ENCODE measurements at regions not wholly inside any gene's neighbourhood (a gene's known extent, or its start where the extent isn't known, plus 50 kb on each side); places are given as distances from the start of the nearest gene placed in this dataset.

- intact Hi-C loops (cut with micrococcal nuclease; ENCODE audit: unreplicated experiment) = no loop called here
- no peak overlapping the region for H3K4me3 ChIP-seq (ENCODE audit: low read depth, low read length)
- Mint-ChIP-seq H3K4me1 (ENCODE audit: low read depth, unreplicated experiment) (no peaks in the 10 kb centered on the region), H3K9me3 (ENCODE audit: unreplicated experiment) (no peaks in the 10 kb centered on the region), H3K4me3 (ENCODE audit: unreplicated experiment) (no peak overlapping the region), H3K27me3 (ENCODE audit: insufficient read depth, unreplicated experiment) (no peaks in the 10 kb centered on the region), H3K27ac (ENCODE audit: unreplicated experiment) (no peak overlapping the region), H3K36me3 (ENCODE audit: insufficient read depth, unreplicated experiment) (no peaks in the 10 kb centered on the region)
- no peak for TF ChIP-seq CTCF (IDR thresholded peaks at IDR 0.05; ENCODE audit: insufficient read depth in 1 of 2, low read depth in 1 of 2, low read length in 1 of 2, severe bottlenecking in 1 of 2, unreplicated experiment in 1 of 2)
- no TSS peak for BruUV-seq (replicated peaks)
- no peak for DNase-seq
- no peaks in the 10 kb centered on the region for H3K27me3 ChIP-seq (replicated peaks; ENCODE audit: control insufficient read depth, insufficient read depth, low read length)
- ChIA-PET CTCF (no interaction called here), POLR2A (no interaction called here)
- no peaks in the 10 kb centered on the region for H3K9me3 ChIP-seq
- no peaks in the 10 kb centered on the region for H3K36me3 ChIP-seq (ENCODE audit: control insufficient read depth, insufficient read depth, low read length)
- no peaks in the 10 kb centered on the region for H3K4me1 ChIP-seq
Measured at GRCh38 chr4:178387756-178388155, 945.5 kb upstream of the AGA start.

GRCh38 chr4:178395798-178396197, 953.6 kb upstream of the AGA start:
- H3K4me1 ChIP-seq = no peaks in the 10 kb centered on the region
- no peaks in the 10 kb centered on the region for H3K4me1 Mint-ChIP-seq (ENCODE audit: low read depth, unreplicated experiment)
- peak in 1 of 2 experiments; percentile 17 for DNase-seq
- H3K4me3 ChIP-seq (ENCODE audit: low read depth, low read length) = no peak overlapping the region
- H3K36me3 Mint-ChIP-seq (ENCODE audit: insufficient read depth, unreplicated experiment) = no peaks in the 10 kb centered on the region
- intact Hi-C loops (cut with micrococcal nuclease; ENCODE audit: unreplicated experiment) = loop anchor here (2.0 kb wide), 1 partner anchor 841 kb away; no protein-coding TSS in a partner anchor
- no peaks in the 10 kb centered on the region for H3K27me3 Mint-ChIP-seq (ENCODE audit: insufficient read depth, unreplicated experiment)
- H3K27me3 ChIP-seq (replicated peaks; ENCODE audit: control insufficient read depth, insufficient read depth, low read length) = no peaks in the 10 kb centered on the region
- H3K4me3 Mint-ChIP-seq (ENCODE audit: unreplicated experiment) = no peak overlapping the region
- ChIA-PET POLR2A (no interaction called here), CTCF (no interaction called here)
- peak in 1 of 2 experiments; percentile 42 for TF ChIP-seq CTCF (IDR thresholded peaks at IDR 0.05; ENCODE audit: insufficient read depth in 1 of 2, low read depth in 1 of 2, low read length in 1 of 2, severe bottlenecking in 1 of 2, unreplicated experiment in 1 of 2)
- no peaks in the 10 kb centered on the region for H3K9me3 Mint-ChIP-seq (ENCODE audit: unreplicated experiment)
- BruUV-seq (replicated peaks) = no TSS peak
- no peaks in the 10 kb centered on the region for H3K36me3 ChIP-seq (ENCODE audit: control insufficient read depth, insufficient read depth, low read length)
- H3K9me3 ChIP-seq = no peaks in the 10 kb centered on the region
- no peak overlapping the region for H3K27ac Mint-ChIP-seq (ENCODE audit: unreplicated experiment)

GRCh38 chr4:178412455-178412854, 970.2 kb upstream of the AGA start:
- POLR2A ChIA-PET = no interaction called here
- no peaks in the 10 kb centered on the region for H3K4me1 ChIP-seq
- Mint-ChIP-seq H3K4me3 (ENCODE audit: unreplicated experiment) (no peak overlapping the region), H3K4me1 (ENCODE audit: low read depth, unreplicated experiment) (peaks cover 5% of the 10 kb centered on the region), H3K9me3 (ENCODE audit: unreplicated experiment) (no peaks in the 10 kb centered on the region), H3K27ac (ENCODE audit: unreplicated experiment) (no peak overlapping the region), H3K27me3 (ENCODE audit: insufficient read depth, unreplicated experiment) (no peaks in the 10 kb centered on the region), H3K36me3 (ENCODE audit: insufficient read depth, unreplicated experiment) (no peaks in the 10 kb centered on the region)
- CTCF ChIA-PET = no interaction called here
- TF ChIP-seq CTCF (IDR thresholded peaks at IDR 0.05; ENCODE audit: insufficient read depth in 1 of 2, low read depth in 1 of 2, low read length in 1 of 2, severe bottlenecking in 1 of 2, unreplicated experiment in 1 of 2) = no peak
- no TSS peak for BruUV-seq (replicated peaks)
- no peaks in the 10 kb centered on the region for H3K27me3 ChIP-seq (replicated peaks; ENCODE audit: control insufficient read depth, insufficient read depth, low read length)
- no peak for DNase-seq
- no peak overlapping the region for H3K4me3 ChIP-seq (ENCODE audit: low read depth, low read length)
- no peaks in the 10 kb centered on the region for H3K36me3 ChIP-seq (ENCODE audit: control insufficient read depth, insufficient read depth, low read length)
- no peaks in the 10 kb centered on the region for H3K9me3 ChIP-seq
- intact Hi-C loops (cut with micrococcal nuclease; ENCODE audit: unreplicated experiment) = loop anchor here (1.0 to 2.0 kb wide), 2 partner anchors 19 to 42 kb away; no protein-coding TSS in a partner anchor

Data from Caco-2 (cell line).